ENCODE measurements at regions not wholly inside any gene's neighbourhood (a gene's known extent, or its start where the extent isn't known, plus 50 kb on each side); places are given as distances from the start of the nearest gene placed in this dataset.
"Not testable (repeated sequence)": the region's sequence is repeated elsewhere in the genome, so short reads cannot be mapped to it uniquely, and the experiment has no call there.

DNA sequence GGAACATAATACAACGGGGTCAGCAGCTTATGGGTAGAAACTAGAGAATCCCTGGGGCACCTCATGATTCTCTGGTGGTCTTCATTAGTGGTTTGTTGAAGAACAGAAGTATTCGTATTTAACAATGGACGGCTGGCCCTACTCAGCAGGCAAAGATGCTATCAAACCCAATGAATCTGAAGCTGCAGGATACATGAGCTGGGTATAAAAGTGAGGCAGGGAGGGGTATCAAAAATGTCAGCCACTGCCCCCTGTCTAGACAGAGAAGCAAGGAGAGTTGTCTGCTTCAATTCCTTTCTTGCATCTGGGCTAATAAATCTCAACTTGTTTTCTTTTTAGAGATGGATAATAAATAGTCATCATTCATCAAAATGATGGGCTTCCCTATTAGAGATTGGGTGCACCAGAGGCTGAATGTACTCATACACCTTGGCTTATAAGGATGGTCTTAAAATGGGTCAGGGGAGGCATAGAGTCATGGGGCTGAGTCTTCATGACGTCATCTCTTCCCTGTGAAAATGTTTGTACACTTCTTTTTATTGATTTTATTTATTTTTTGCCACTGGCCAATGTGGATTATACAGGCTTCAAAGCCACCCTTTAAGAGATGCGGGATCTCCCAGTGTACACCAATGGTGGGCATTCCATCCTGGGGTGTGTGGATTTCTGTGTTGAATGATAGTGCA is 259.5 kb downstream of the SHOX start:
- no peak for DNase-seq

DNA sequence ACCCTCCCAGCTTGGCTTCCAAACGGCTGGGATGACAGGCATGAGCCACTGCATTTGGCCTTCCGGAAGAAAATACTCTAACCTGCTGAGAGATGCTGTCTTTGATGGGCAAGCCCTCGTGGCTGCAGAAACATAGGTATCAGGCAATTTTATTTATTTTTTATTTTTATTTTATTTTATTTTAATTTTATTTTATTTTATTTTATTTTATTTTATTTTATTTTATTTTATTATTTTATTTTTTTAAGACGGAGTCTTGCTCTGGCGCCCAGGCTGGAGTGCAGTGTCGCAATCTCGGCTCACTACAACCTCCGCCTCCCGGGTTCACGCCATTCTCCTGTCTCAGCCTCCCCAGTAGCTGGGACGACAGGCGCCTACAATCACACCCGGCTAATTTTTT is 257.1 kb downstream of the SHOX start:
- not testable (repeated sequence) for DNase-seq

DNA sequence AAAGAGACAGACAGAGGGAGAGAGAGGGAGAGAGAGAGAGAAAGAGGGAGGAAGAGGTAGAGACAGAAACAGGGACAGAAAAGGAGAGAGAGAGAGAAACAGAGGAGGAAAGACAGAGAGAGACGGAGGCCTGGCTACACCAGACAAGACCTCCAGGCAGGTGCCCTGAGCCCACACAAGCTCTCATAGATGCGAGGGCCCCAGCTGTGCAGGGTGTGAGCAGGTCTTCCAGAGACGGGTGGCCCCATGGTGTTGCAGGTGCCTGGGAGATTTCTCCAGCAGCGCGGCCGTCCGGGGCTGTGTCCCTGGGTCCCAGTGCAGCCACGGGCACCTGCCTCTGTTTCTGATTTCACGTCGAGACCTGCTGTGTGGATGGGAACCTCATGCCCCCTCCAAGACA is 253.0 kb downstream of the SHOX start:
- DNase-seq: no peak

DNA sequence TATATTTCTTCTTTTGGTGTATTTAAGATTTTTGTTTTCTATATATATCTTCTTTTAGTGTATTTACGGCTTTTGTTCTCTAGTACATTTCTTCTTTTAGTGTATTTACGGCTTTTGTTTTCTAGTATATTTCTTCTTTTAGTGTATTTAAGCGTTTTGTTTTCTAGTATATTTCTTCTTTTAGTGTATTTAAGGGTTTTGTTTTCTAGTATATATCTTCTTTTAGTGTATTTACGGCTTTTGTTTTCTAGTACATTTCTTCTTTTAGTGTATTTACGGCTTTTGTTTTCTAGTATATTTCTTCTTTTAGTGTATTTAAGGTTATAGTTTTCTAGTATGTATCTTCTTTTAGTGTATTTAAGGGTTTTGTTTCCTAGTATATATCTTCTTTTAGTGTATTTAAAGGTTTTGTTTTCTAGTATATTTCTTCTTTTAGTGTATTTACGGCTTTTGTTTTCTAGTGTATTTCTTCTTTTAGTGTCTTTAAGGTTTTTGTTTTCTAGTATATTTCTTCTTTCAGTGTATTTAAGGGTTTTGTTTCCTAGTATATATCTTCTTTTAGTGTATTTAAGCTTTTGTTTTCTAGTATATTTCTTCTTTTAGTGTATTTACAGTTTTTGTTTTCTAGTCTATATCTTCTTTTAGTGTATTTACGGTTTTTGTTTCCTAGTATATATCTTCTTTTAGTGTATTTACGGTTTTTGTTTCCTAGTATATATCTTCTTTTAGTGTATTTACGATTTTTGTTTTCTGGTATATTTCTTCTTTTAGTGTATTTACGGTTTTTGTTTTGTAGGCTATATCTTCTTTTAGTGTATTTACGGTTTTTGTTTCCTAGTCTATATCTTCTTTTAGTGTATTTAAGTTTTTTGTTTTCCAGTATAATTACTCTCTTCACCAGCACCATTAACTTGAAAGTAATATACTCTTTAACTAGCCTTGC is 249.4 kb downstream of the SHOX start:
- DNase-seq: not testable (repeated sequence)

DNA sequence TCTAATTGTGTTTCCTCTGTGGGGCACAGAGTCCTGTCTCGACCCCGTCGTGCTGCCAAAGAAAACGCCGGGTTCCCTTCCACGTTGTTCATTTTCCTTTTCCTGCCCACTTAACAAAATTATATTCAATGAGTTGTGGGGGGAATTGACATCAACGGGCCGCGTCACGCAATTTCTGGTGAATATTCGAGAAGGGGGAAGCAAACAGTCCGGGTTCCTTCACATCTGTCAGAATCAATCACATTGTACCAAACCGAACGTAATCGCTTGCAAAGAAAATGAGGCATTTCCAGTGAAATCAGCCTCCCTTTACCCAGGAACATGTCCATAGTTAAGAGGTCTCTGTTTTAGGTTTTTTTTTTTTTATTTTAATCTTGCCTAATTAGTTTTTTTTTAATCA is 243.5 kb downstream of the SHOX start:
- DNase-seq: no peak

DNA sequence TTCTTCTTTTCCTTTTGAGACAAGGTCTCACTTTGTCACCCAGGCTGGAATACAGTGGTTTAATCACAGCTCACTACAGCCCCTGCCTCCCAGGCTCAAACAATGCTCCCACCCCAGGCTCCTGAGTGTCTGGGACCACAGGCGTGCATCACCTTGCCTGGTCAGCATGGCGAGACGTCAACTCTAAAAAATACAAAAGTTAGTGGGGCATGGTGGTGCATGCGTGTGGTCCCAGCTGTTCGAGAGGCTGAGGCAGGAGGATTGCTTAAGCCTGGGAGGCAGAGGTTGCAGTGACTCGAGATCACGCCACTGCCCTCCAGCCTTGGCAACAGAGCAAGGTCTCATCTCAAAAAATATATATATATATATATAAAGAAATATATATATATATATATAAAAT is 242.4 kb downstream of the SHOX start:
- no peak for DNase-seq

DNA sequence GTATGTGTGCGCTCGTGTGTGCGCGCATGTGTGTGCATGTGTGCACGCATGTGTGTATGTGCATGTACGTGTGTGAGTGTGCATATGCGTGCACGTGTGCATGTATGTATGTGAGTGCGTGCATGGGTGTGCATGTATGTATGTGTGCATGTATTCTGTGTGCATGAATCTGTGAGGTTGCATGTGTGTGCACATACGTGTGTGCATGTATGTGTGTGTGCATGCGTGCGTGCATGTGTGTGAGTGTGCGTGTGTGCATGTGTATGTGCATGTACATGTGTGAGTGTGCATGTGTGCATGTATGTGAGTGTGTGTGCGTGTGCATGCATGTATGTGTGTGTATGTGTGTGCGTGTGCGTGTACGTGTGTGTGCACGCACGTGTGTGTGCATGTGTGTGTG is 241.5 kb downstream of the SHOX start:
- no peak for DNase-seq

DNA sequence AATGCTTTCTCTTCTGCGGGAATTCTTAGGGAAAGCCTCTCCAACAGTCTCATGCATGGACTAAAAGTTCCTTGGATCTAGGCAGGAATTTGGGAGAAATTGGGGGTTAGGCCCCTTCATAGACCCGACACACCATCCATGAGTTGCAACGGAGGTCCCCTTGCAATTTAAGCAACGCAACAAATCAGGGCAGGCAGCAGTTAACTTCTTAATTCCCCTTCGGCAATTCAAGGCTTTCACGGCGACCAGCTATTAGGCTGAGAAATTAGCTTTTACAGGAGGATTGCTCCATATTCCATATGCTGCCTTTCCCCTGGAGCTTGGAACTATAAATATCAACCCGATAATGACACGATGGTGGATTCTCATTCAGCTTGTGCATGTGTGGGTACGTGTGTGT is 241.0 kb downstream of the SHOX start:
- DNase-seq: no peak

DNA sequence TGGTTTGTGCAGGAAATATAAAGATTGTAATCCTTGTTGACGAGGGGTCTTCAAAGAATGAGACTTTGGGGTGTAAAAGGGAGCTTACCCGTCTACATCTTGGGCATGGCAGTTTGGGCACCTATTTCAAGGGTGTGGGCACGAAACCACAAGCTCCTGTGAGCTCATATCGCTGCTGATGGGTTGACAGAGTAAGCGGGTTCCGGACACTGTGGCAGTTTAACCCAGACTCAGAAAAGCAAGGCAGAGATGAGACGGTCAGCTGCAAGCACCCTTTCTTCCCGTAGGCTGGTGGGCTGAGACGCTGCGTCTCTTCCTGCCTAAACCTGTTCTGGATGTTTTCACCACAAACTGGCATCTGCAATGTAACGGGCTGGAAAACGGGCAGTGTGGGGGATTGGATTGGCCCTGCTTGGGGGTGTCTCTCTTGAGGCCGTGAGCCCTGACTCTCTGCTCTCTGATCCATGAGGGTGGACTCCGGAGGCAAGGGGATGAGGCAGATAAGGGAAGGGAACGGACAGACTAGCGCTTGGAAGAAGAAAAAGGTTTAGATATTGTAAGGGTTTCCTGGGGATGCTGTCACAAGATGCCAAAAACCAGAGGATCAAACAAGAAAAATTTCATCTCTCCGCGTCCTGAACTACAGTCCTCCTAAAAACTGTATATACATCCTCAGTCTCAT is 237.5 kb downstream of the SHOX start:
- DNase-seq: no peak

DNA sequence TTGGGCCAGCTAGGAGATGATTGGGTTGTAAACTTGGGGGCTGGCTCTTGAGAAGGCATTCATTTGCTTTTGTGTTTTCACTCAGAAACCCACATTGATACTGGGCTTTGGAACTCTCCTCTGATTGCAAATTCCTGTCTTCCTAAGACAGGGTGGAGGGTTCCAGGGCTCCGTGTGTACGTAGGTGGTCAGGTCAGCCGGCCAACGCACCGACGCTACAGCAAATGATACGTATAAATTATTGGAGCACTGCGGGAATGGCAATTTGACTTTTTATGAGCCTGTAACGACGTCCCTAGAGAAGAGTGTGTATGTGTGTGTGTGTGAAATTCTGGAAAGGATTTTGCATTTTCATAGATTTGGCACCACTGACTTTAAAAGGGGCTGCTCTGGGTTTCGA is 236.9 kb downstream of the SHOX start:
- no peak for DNase-seq

DNA sequence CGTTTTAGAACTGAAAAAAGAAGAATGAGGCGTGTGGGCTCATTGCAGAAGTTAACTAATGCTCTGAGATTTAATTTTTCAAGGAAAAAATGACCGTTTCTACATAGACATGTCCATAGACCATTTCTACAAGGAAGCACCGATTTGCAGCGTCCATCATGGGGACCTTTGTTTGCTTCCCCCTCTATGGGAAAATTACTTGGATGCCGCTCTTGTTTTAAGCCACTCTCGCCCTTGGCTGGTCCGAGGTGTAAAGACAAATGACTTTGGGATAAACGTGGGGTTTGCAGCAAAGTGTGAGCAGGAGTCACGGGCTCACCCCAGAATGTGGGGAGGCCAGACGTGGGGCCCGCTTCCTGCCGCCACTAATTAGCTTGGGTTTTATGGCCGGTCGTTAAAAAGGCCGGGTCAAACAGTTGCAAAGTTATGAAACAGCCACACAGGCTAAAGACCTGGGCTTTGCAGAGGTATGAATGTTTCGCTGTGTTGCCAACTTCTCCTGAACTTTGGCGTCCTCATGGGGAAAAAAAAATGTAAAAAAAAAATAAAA is 235.9 kb downstream of the SHOX start:
- DNase-seq: no peak

DNA sequence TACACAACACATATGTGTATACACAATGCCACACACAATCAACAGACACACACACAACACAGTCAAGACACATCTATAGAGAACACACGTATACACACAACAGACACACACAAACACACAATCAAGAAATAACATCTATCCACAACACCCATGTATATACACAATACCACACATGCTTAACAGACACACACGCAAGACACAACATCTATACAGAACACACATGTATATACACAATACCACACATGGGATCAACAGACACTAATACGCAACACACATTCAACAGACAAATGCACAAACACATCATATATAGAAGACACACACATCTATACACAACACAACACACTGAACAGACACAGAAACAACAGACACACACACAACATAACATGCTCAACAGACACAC is 234.8 kb downstream of the SHOX start:
- no peak for DNase-seq

DNA sequence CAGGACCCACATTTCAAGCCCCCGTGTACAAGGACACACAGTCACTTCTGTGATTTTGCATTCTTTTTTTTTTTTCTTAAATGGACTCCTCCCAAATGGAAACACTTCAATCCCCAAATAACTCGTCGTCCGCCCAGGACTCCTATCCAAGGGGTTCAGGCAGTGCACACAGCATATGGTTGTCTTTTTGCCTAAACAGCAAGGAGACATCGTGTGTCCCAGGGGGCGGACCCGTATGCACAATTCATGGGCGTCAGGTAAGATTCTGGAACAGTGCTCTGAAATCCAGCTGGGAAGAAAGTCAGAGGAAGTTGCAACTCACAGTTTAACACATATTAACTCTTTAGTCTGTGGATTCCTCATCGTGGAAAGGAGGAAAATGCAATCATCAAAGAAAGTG is 231.3 kb downstream of the SHOX start:
- no peak for DNase-seq

DNA sequence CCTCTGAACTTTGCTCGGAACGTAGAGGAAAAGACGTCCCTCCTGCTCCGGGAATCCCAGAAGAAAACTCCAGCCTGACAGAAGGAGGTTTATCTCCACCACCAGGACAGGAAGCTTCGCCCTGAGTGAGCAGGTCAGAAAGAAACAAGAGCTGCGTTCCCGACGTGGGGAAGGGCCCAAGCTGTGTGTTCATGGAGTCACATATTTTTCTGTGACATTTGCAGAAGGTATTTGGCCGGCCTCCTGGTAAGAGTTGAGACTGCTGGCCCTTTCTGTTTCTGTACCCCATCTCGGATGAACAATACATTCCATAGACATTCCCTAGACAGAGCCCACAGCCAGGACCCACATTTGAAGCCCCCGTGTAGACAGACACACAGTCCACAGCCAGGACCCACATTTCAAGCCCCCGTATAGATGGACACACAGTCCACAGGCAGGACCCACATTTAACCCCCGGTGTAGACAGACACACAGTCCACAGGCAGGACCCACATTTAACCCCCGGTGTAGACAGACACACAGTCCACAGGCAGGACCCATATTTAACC is 230.8 kb downstream of the SHOX start:
- no peak for DNase-seq

DNA sequence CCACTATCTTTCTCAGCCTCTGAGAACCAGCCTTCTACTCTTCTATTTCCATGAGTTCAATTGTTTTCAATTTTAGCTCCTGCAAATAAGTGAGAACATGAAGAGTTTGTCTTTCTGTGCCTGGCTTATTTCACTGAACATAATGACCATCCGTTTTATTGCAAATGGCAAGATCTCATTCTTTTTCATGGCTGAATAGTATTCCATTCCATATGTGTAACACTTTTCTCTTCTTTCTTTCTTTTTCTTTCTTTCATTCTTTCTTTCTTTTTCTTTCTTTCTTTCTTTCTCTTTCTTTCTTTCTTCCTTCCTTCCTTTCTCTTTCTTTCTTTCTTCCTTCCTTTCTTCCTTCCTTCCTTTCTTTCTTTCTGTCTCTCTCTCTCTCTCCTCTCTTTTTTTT is 228.7 kb downstream of the SHOX start:
- DNase-seq: no peak

DNA sequence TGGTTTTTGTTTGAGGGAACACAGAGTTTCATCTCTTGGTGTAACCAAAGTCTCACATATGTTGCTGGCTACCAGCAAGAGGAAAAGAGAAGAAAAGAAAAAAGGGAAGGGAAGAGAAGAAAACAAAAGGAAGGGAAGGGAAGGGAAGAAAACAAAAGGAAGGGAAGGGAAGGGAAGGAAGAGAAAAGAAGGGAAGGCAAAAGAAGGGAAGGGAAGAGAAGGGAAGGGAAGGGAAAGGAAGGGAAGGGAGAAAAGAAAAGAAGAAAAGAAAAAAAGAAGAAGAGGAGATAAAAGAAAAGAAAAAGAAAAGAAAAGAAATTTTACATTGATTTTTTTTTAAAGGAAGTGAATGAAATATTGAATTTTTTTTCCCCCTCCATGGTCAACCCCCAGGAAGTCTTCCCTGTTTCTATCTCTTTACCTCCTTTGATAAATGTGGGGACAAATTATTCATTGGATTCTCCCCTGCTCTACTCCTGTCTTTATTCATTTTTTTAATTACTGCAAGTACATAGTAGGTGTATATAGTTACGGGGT is 228.0 kb downstream of the SHOX start:
- no peak for DNase-seq

DNA sequence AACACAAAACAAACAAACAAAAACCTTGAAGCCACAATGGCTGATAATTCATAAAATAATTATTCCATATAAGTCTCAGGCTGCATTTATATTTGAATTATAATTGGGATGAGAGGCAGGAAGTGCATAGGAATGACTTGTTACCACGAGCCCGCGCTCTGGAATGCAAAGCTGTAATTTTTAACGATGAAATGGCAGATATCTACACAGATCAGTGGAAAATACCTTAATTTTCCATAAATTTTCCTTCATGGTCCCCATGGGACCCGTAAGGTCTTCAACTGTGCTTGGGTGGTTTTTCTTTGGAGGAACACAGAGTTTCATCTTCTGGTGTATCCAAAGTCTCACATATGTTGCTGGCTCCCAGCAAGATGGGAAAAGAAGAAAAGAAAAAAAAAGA is 226.8 kb downstream of the SHOX start:
- DNase-seq: no peak

DNA sequence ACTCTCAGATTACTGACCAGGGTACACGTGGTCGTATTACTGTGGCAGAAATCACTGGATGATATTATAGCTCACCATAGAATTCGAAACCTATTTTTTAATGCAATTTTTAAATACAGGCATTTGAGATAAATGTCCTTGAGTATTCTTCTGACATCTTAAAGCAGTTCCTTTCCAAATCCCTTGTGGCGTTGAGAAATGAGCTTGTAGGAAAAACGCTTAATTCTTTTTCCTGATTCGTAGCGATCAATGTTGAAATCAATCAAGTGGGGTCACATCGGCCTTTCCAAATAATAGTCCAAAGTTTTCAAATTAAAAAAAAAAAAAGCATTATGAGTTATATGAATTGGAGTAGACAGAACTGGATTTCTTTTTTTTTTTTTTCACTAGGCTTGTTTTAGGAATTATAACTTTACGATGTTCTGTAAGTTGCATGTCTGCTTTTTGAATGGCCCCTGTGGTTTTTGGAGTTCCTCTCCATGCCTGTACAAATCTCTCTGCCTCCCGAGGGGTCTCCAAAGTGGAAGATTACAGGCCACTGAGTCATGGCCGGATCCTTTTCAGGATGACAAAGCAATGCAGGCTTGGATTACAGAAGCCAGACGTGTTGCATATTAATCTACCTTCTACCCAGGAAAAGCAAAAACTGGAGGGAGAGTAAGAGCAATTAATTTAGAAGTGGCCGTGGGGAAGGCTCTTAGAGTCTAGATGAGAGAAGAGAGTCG is 226.1 kb downstream of the SHOX start:
- DNase-seq: no peak

DNA sequence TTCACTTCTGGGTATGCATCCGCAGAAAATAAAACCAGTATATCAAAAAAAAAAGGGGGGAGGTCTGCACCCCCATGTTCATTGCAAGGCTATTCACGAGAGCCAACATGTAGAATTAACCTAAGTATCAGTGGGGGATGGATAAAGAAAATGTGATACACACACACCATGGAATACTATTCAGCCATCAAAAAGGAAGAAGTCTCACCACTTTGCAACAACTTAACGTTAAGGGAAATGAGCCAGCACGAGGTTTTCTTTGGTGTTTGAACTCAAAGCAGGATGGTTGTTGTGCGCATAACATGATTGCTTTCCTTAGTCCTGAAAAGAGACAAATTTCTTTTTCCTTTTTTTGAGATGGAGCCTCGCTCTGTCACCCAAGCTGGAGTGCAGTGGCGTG is 222.7 kb downstream of the SHOX start:
- no peak for DNase-seq

DNA sequence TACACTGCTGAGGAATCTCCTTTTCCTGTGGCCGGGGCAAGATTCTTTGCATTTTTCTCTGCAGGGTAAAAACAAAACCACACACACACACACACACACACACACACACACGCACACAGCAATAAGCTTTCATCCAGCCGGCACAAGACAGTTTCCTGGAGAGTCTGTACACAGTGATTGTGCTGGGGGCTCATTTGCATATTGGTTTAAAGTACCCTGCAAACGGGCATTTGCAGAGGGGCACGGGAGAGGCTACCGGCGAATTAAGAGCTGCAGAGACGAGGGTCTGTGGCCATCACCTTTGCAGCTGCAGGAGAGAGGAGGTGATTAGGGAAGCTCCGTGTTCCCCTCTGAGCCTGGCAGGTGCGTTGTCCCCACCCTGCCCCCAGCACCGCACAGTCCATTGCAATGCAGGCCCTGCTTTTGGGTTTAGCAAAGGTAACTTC is 219.9 kb downstream of the SHOX start:
- DNase-seq: no peak

DNA sequence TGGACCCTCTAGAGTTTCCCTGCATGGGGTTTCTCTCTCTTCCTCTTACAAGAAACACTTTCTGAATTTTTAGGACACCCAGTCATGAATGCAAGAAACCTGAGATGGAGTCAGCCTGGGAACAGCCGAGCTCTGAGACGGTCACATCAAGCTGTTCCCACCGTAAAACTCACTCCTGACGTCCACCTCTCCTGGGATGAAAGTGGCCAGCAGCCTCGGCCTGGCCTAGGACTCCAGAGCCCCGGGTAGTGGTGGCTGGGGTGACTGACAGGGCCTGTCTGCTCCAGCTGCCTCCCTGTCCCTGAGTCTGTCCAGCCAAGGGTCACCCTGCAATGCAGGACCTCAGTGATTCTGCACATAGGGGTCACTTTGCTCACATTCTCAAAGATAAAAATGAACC is 217.8 kb downstream of the SHOX start:
- DNase-seq: no peak

DNA sequence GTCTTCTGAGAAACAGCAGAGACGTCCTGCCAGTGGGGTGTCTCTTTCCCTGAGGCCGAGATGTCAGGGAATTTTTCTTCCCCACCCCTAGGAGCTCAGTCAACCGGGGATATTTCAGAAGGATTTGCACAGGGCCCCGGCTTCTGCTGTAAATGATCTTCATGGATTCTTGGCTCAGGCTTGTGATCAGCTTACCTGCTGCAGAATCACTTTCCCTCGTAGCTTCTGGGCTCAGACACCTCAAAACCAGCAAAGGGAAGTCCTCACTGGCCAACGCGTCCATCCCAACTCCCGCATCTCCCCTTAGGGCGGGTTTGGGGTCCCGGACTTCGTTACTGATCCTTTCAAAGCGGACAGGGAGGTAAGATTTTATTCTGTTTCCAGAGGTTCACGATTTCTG is 212.7 kb downstream of the SHOX start:
- DNase-seq: no peak

Data from occipital lobe (tissue), 1 donor.